GM21390 (cell line): ENCODE measurements at regions not wholly inside any gene's neighbourhood (a gene's known extent, or its start where the extent isn't known, plus 50 kb on each side); places are given as distances from the start of the nearest gene placed in this dataset.

Experiments
- ATAC-seq: cut with Tn5 transposase; IDR thresholded peaks from one replicate; pipeline ENCODE4 v1.9.1; 2021; ENCODE audit not compliant: unreplicated experiment

GRCh38 chr2:67651565-67651964 lies 254.4 kb downstream of the ETAA1 start:
- no peak for ATAC-seq

- no peak for ATAC-seq
Observed at GRCh38 chr2:67652679-67653078, 255.5 kb downstream of the ETAA1 start.

GRCh38 chr2:67656875-67657274 lies 259.7 kb downstream of the ETAA1 start:
- no peak for ATAC-seq

GRCh38 chr2:67658820-67659219 lies 261.7 kb downstream of the ETAA1 start:
- ATAC-seq, result no peak

GRCh38 chr2:67660015-67660602 lies 263.0 kb downstream of the ETAA1 start:
- no peak for ATAC-seq

- no peak for ATAC-seq
Observed at GRCh38 chr2:67660871-67661270, 263.7 kb downstream of the ETAA1 start.

- no peak for ATAC-seq
Observed at GRCh38 chr2:67662222-67662621, 265.1 kb downstream of the ETAA1 start.

GRCh38 chr2:67663776-67664175 lies 266.6 kb downstream of the ETAA1 start:
- no peak for ATAC-seq

- ATAC-seq, result no peak
Observed at GRCh38 chr2:67666386-67667053, 269.4 kb downstream of the ETAA1 start.

- ATAC-seq, result no peak
Observed at GRCh38 chr2:67667054-67667908, 270.1 kb downstream of the ETAA1 start.

GRCh38 chr2:67668538-67668937 lies 271.4 kb downstream of the ETAA1 start:
- ATAC-seq, result no peak

GRCh38 chr2:67669168-67669567 lies 272.0 kb downstream of the ETAA1 start:
- ATAC-seq, result no peak

GRCh38 chr2:67669766-67670165 lies 272.6 kb downstream of the ETAA1 start:
- no peak for ATAC-seq

GRCh38 chr2:67670747-67671183 lies 273.6 kb downstream of the ETAA1 start:
- no peak for ATAC-seq

GRCh38 chr2:67671464-67672450 lies 274.6 kb downstream of the ETAA1 start:
- ATAC-seq, result no peak

- ATAC-seq, result no peak
Observed at GRCh38 chr2:67674668-67675067, 277.5 kb downstream of the ETAA1 start.

- ATAC-seq, result no peak
Observed at GRCh38 chr2:67684991-67685390, 287.9 kb downstream of the ETAA1 start.

- ATAC-seq, result no peak
Observed at GRCh38 chr2:67686254-67686653, 289.1 kb downstream of the ETAA1 start.

- ATAC-seq, result no peak
Observed at GRCh38 chr2:67689186-67689585, 292.1 kb downstream of the ETAA1 start.

GRCh38 chr2:67689651-67690050 lies 292.5 kb downstream of the ETAA1 start:
- no peak for ATAC-seq

- ATAC-seq, result no peak
Observed at GRCh38 chr2:67694445-67694844, 297.3 kb downstream of the ETAA1 start.
